ENCODE measurements at regions not wholly inside any gene's neighbourhood (a gene's known extent, or its start where the extent isn't known, plus 50 kb on each side); places are given as distances from the start of the nearest gene placed in this dataset.

DNA sequence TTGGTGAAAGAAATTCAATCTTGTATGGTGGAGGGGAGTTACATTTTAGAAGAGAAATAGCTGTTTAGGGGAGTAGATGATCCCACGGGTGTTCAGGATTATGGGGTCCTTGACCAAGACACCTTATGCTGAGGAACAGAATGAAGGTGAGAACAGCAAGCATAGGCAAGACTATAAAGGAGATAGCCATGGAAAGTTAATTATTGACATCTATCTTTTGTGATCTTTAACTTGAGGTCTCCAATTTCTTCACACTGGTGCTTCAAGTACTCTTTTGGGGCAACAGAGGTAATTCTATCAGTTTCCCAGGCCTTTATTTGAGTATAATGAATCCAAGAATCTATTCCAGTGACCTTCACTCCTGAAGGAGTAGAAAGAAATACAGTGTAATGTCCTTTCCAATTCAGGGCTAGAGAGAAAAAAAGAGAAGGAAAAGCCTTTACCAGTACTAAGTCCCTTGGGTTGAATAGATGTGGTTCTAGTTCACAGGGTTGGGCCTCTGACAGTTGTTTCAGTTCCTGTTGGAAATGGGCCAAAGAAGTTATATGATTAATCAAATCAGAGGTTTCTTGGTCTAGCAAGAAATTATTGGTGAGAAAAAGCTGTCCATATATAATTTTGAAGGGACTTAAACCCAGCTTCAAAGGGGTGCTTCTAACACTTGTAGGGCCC lies 2104.1 kb upstream of the ACO1 start:
- no peak for TF ChIP-seq POLR2A (IDR thresholded peaks at IDR 0.05)
- TF ChIP-seq, protein P1, sequence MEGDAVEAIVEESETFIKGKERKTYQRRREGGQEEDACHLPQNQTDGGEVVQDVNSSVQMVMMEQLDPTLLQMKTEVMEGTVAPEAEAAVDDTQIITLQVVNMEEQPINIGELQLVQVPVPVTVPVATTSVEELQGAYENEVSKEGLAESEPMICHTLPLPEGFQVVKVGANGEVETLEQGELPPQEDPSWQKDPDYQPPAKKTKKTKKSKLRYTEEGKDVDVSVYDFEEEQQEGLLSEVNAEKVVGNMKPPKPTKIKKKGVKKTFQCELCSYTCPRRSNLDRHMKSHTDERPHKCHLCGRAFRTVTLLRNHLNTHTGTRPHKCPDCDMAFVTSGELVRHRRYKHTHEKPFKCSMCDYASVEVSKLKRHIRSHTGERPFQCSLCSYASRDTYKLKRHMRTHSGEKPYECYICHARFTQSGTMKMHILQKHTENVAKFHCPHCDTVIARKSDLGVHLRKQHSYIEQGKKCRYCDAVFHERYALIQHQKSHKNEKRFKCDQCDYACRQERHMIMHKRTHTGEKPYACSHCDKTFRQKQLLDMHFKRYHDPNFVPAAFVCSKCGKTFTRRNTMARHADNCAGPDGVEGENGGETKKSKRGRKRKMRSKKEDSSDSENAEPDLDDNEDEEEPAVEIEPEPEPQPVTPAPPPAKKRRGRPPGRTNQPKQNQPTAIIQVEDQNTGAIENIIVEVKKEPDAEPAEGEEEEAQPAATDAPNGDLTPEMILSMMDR (IDR thresholded peaks at IDR 0.05), result no peak
